GM12878 (cell line): ENCODE measurements at regions not wholly inside any gene's neighbourhood (a gene's known extent, or its start where the extent isn't known, plus 50 kb on each side); places are given as distances from the start of the nearest gene placed in this dataset.

ENCODE experiments used
- ATF7 ChIP-seq: fragments of 450-650 bp; IDR thresholded peaks from 2 replicates; pipeline ENCODE4 v1.6.1; 2016; ENCODE audit warnings: low read depth, mild to moderate bottlenecking
- BHLHE40 ChIP-seq, 2 experiments: fragments of 450-650 bp in 1 of 2; IDR thresholded peaks; 2 replicates each; pipeline ENCODE4 v1.6.1; 2011 to 2017; ENCODE audit warnings: low read depth in 2 of 2, borderline replicate concordance in 1 of 2, improper control_type of control experiment in 1 of 2, low read length in 1 of 2, mild to moderate bottlenecking in 1 of 2
- FOXK2 ChIP-seq: fragments of 450-650 bp; IDR thresholded peaks from 2 replicates; pipeline ENCODE4 v1.6.1; 2017; ENCODE audit warnings: mild to moderate bottlenecking, moderate library complexity
- HDAC6 ChIP-seq: fragments of 200-600 bp; sonication (generic); IDR thresholded peaks from one replicate; pipeline ENCODE4 v1.8.0; 2017; ENCODE audit warnings: antibody characterized with exemption; ENCODE audit not compliant: unreplicated experiment
- MEF2B ChIP-seq: fragments of 450-650 bp; IDR thresholded peaks from 2 replicates; pipeline ENCODE4 v1.6.1; 2018; ENCODE audit warnings: mild to moderate bottlenecking, moderate library complexity; ENCODE audit not compliant: partially characterized antibody, poor library complexity, severe bottlenecking
- MXI1 ChIP-seq: fragments of 150-350 bp; IDR thresholded peaks from 2 replicates; pipeline ENCODE4 v1.6.1; 2011; ENCODE audit warnings: low read depth, mild to moderate bottlenecking, inconsistent platforms, low read length, improper control_type of control experiment
- NFXL1 ChIP-seq: fragments of 450-650 bp; IDR thresholded peaks from 2 replicates; pipeline ENCODE4 v1.6.1; 2017; ENCODE audit warnings: antibody characterized with exemption, mild to moderate bottlenecking, borderline replicate concordance
- PAX8 ChIP-seq: fragments of 450-650 bp; IDR thresholded peaks from 2 replicates; pipeline ENCODE4 v1.6.1; 2017; ENCODE audit warnings: mild to moderate bottlenecking, moderate library complexity
- POLR2A ChIP-seq: IDR thresholded peaks from 2 replicates; pipeline ENCODE4 v1.6.1; 2011; ENCODE audit warnings: low read depth, mild to moderate bottlenecking, low read length
- SUZ12 ChIP-seq: fragments of 200-600 bp; sonication (generic); IDR thresholded peaks from one replicate; pipeline ENCODE4 v1.6.1; 2018; ENCODE audit warnings: antibody characterized with exemption, mild to moderate bottlenecking; ENCODE audit not compliant: unreplicated experiment
- TBL1XR1 ChIP-seq: IDR thresholded peaks from 2 replicates; pipeline ENCODE4 v1.6.1; 2012; ENCODE audit warnings: low read depth, low read length, improper control_type of control experiment
- WRNIP1 ChIP-seq: IDR thresholded peaks from 2 replicates; pipeline ENCODE4 v1.6.1; 2011; ENCODE audit warnings: low read depth, low read length, improper control_type of control experiment, borderline replicate concordance
- YBX1 ChIP-seq: fragments of 450-650 bp; IDR thresholded peaks from 2 replicates; pipeline ENCODE4 v1.6.1; 2016; ENCODE audit warnings: antibody characterized with exemption
- ZNF274 ChIP-seq: IDR thresholded peaks from one replicate; pipeline ENCODE4 v1.8.0; 2011; ENCODE audit not compliant: insufficient read length, insufficient read depth
- TF ChIP-seq, protein P1 (sequence below): fragments of 450-650 bp; IDR thresholded peaks from 2 replicates; pipeline ENCODE4 v1.6.1; 2016; ENCODE audit warnings: mild to moderate bottlenecking, moderate library complexity, borderline replicate concordance
- TF ChIP-seq, protein P2 (sequence below): IDR thresholded peaks from 2 replicates; pipeline ENCODE4 v1.6.1; 2012; ENCODE audit warnings: low read depth, low read length, improper control_type of control experiment
- TF ChIP-seq, protein P3 (sequence below): fragments of 450-650 bp; formaldehyde crosslinking; IDR thresholded peaks from 2 replicates; pipeline ENCODE4 v1.5.0; 2022; ENCODE audit warnings: mild to moderate bottlenecking, missing genetic modification characterization
- TF ChIP-seq, protein P4 (sequence below): fragments of 450-650 bp; IDR thresholded peaks from 2 replicates; pipeline ENCODE4 v1.6.1; 2017; ENCODE audit warnings: borderline replicate concordance

DNA sequence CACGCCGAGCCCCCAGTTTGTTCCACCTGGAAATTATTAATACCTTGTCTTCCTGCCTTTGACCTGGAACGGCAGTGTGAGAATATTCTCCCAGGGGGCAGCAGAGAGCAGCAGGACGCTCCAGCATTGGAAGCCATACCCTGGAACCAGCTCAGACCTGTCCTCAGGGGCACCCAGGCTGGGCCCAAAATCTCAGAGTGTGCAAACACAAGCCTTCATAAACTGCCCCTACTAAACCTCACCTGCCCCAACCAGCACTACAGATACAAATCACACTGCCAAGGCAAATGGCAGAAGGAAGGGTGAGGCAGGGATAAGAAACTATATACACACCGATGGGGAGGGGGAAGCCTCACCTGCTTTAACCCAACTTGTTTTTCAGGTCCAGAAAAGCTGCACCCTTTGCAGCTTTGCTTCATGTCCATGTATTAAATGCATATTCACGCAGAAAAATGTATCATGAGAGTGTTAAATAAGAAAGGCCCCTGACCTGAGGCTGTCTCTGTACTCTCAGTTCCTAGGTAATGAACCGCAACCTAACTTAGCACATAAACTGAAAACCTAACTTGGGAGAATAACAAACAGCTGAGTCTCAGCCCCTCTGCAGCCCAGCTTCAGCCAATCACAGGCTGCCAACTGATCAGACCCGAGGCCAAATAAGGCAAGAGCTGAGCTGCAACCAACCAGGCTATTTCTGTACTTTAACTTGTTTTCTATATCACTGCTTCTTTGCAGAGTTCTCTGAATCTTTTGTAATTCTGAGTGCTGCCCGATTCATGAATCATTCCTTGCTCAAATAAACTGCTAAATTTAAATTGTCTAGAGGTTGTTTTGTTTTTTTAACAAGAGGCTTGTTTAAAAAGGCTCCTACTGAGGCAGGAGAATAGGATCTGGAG lies 130.1 kb downstream of the SPTSSA start (continued):
- TF ChIP-seq, protein P1, sequence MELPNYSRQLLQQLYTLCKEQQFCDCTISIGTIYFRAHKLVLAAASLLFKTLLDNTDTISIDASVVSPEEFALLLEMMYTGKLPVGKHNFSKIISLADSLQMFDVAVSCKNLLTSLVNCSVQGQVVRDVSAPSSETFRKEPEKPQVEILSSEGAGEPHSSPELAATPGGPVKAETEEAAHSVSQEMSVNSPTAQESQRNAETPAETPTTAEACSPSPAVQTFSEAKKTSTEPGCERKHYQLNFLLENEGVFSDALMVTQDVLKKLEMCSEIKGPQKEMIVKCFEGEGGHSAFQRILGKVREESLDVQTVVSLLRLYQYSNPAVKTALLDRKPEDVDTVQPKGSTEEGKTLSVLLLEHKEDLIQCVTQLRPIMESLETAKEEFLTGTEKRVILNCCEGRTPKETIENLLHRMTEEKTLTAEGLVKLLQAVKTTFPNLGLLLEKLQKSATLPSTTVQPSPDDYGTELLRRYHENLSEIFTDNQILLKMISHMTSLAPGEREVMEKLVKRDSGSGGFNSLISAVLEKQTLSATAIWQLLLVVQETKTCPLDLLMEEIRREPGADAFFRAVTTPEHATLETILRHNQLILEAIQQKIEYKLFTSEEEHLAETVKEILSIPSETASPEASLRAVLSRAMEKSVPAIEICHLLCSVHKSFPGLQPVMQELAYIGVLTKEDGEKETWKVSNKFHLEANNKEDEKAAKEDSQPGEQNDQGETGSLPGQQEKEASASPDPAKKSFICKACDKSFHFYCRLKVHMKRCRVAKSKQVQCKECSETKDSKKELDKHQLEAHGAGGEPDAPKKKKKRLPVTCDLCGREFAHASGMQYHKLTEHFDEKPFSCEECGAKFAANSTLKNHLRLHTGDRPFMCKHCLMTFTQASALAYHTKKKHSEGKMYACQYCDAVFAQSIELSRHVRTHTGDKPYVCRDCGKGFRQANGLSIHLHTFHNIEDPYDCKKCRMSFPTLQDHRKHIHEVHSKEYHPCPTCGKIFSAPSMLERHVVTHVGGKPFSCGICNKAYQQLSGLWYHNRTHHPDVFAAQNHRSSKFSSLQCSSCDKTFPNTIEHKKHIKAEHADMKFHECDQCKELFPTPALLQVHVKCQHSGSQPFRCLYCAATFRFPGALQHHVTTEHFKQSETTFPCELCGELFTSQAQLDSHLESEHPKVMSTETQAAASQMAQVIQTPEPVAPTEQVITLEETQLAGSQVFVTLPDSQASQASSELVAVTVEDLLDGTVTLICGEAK: no peak
- TF ChIP-seq PAX8 (no peak), YBX1 (no peak), MEF2B (peak; percentile 27), ZNF274 (no peak), NFXL1 (no peak), POLR2A (0 out of 2 replicates have a peak, but pooled peaks have one; percentile 14), SUZ12 (no peak), MXI1 (no peak), HDAC6 (no peak), WRNIP1 (no peak), FOXK2 (no peak), ATF7 (no peak), TBL1XR1 (no peak), BHLHE40 (IDR thresholded peaks at IDR 0.05; ENCODE audit: borderline replicate concordance in 1 of 2, low read depth in 2 of 2, low read length in 1 of 2) (no peak)
- TF ChIP-seq, protein P2, sequence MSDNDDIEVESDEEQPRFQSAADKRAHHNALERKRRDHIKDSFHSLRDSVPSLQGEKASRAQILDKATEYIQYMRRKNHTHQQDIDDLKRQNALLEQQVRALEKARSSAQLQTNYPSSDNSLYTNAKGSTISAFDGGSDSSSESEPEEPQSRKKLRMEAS: no peak
- TF ChIP-seq, protein P3, sequence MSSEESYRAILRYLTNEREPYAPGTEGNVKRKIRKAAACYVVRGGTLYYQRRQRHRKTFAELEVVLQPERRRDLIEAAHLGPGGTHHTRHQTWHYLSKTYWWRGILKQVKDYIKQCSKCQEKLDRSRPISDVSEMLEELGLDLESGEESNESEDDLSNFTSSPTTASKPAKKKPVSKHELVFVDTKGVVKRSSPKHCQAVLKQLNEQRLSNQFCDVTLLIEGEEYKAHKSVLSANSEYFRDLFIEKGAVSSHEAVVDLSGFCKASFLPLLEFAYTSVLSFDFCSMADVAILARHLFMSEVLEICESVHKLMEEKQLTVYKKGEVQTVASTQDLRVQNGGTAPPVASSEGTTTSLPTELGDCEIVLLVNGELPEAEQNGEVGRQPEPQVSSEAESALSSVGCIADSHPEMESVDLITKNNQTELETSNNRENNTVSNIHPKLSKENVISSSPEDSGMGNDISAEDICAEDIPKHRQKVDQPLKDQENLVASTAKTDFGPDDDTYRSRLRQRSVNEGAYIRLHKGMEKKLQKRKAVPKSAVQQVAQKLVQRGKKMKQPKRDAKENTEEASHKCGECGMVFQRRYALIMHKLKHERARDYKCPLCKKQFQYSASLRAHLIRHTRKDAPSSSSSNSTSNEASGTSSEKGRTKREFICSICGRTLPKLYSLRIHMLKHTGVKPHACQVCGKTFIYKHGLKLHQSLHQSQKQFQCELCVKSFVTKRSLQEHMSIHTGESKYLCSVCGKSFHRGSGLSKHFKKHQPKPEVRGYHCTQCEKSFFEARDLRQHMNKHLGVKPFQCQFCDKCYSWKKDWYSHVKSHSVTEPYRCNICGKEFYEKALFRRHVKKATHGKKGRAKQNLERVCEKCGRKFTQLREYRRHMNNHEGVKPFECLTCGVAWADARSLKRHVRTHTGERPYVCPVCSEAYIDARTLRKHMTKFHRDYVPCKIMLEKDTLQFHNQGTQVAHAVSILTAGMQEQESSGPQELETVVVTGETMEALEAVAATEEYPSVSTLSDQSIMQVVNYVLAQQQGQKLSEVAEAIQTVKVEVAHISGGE (CRISPR knock-in tag): no peak
- TF ChIP-seq, protein P4, sequence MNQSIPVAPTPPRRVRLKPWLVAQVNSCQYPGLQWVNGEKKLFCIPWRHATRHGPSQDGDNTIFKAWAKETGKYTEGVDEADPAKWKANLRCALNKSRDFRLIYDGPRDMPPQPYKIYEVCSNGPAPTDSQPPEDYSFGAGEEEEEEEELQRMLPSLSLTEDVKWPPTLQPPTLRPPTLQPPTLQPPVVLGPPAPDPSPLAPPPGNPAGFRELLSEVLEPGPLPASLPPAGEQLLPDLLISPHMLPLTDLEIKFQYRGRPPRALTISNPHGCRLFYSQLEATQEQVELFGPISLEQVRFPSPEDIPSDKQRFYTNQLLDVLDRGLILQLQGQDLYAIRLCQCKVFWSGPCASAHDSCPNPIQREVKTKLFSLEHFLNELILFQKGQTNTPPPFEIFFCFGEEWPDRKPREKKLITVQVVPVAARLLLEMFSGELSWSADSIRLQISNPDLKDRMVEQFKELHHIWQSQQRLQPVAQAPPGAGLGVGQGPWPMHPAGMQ: no peak
